Right lobe of liver (tissue), 4 donors: ENCODE measurements at regions not wholly inside any gene's neighbourhood (a gene's known extent, or its start where the extent isn't known, plus 50 kb on each side); places are given as distances from the start of the nearest gene placed in this dataset.

Source experiments
- POLR2A ChIP-seq: fragments of 450-650 bp; IDR thresholded peaks from one replicate; pipeline ENCODE4 v1.6.1; 2017; ENCODE audit warnings: antibody characterized with exemption, mild to moderate bottlenecking
- TF ChIP-seq, protein P1 (sequence below), 4 donors: fragments of 200-600 bp in 3 of 4; fragments of 450-650 bp in 1 of 4; IDR thresholded peaks; one replicate each; pipeline versions ENCODE4 v1.5.1 to v1.8.0; 2016 to 2022; ENCODE audit warnings: antibody characterized with exemption in 4 of 4, mild to moderate bottlenecking in 2 of 4
- donor health status: DM: no; HTN: no; CAD: no.
- donor health status: DM: no; HTN: no; CAD: no.
- donor health status: DM: no; HTN: yes; CAD: no.

DNA sequence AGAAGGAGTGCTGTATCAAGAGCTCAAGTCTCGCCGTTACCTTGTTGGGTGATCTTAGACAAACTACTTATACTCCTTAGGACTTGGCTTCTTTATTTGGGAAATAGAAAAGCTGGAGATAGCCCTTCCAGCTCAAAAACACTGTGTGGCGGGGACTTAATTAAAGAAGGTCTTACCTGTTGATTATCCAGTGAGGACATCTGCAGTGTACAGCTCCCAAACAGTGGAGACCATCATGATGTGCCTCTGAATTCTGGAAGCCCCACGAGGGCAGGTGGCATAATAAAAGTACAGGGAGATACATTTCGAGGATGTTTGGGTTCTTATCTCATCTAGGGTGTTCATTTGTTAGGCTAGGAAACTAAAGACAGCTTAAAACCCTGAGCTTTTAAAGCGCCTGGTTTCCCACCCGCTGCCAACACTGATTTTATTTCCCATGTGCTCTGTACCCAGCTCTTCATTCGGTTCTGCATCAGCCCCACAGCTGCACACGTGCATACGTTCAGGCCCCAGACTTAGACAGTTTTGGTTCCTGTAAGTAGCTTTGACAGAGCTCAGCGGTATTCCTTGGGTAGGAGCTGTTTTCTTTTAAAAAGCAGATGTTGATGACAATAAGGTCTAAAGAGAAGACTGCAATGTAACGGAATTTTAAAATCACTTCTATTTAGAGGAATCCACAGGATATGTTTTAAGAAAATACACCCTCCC is 80.5 kb upstream of the SIX2 start:
- TF ChIP-seq, protein P1, sequence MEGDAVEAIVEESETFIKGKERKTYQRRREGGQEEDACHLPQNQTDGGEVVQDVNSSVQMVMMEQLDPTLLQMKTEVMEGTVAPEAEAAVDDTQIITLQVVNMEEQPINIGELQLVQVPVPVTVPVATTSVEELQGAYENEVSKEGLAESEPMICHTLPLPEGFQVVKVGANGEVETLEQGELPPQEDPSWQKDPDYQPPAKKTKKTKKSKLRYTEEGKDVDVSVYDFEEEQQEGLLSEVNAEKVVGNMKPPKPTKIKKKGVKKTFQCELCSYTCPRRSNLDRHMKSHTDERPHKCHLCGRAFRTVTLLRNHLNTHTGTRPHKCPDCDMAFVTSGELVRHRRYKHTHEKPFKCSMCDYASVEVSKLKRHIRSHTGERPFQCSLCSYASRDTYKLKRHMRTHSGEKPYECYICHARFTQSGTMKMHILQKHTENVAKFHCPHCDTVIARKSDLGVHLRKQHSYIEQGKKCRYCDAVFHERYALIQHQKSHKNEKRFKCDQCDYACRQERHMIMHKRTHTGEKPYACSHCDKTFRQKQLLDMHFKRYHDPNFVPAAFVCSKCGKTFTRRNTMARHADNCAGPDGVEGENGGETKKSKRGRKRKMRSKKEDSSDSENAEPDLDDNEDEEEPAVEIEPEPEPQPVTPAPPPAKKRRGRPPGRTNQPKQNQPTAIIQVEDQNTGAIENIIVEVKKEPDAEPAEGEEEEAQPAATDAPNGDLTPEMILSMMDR (IDR thresholded peaks at IDR 0.05), result no peak
- TF ChIP-seq POLR2A, result no peak
